ENCODE measurements at regions not wholly inside any gene's neighbourhood (a gene's known extent, or its start where the extent isn't known, plus 50 kb on each side); places are given as distances from the start of the nearest gene placed in this dataset.

DNA sequence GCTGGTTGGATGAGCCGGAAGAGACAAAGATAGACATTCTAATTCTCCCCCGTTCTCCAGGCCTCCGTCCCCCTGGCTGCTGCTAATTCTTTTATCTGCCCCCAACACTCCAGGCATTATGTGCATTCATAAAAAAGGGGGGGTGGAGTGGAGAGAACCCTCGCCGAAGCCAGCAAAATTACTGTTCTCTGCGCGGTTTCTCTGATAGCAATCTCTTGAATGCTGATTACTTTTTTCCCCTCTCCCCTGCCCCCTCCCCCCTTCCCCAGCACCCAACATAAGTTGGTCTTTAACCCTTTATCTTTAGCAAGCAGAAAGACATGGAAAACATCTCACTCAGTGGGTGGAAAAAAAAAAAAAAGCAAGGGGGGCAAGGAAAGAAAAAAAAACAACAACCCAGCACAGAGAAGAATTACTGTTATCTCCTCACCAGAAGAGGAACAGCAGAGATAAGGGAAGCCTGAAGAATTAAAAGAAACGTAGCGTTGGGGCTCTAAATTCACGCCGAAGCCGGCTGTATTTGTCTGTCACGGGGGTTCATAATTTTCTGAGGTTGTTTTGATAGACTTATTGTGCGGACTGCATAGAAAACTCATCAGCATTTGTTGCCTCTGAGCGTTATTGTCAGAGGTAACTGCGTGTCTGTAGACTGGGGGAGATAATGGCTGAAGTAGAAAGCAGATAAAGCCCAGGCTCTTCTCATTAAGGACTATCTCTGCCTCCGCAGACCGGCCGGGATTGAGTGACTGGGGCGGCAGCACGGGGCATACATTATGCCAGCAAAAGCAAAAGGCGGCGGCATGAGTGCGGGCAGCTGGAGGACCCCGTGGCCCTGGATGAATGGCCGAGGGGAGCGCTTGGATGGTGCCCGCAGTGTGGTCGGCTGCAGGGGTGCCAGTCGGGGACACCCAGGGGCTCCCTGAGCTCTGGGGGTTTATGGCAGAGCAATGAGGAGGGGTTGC, 126.9 kb downstream of the MRM1 start:
- DNase-seq (ENCODE audit: low read depth in 1 of 2, low spot score in 1 of 2): no peak

DNA sequence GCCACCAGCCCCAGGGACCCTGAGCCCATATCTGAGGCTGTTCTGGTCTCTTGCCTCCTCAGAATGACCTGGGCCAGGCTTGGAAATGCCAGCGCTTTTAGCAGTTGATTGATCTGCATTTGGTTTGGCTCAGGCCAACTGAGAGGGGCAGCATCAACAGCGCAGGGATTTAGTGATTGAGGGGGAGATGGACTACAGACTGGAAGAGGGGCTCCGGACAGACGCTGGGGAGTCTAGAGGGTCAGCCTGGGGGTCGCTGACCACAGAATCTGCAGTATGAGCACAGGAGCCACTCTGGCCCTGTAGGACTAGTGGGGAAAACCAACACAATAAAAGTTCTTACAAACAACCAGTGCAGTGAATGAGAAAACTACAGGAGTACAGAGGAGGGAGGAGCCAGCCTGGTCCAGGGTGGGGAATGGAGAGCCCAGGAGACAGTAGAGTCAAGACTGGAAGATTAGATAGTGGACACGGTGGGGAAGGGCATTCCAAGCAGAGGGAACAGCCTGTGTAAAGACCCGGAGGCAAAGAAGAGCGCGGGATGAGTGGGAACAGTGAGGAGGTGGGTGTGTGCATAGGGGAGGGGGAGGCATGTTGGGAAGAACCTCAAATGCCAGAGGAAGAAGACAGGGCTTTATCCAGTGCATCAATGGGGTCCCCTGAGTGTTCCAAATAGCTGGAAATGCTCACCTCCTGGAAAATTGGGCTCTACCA, 128.9 kb downstream of the MRM1 start:
- no peak for DNase-seq (ENCODE audit: low read depth in 1 of 2, low spot score in 1 of 2)

DNA sequence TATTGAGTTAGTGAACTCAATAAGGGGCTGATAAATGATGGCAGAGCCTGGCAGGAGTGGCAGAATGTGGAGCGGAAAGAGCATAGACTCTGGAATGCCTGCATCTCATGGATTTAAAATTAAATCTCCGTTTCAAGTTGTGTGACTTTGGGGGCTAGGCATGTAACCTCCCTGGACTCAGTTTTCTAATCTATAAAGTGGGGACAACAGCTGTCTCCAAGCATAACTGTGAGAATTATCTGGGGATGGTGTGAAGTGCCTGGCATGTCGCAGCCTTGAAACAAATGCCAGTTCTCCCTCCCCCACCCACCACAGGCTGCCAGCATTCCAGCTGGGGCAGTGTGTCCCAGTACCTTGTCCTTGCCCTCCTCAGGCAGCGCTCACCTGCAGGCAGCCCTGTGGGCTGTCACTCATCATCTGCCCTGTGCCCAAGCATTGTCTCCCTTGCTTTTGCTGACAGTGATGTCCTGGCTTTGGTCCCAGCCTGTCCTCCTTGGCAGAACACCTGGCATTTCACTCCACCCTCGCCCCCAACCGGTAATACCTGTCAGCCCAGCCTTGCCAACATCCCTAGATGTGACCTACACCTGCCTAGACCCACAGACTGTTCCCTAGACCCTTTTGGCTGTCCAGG, 129.6 kb downstream of the MRM1 start:
- no peak for DNase-seq (ENCODE audit: low read depth in 1 of 2, low spot score in 1 of 2)

DNA sequence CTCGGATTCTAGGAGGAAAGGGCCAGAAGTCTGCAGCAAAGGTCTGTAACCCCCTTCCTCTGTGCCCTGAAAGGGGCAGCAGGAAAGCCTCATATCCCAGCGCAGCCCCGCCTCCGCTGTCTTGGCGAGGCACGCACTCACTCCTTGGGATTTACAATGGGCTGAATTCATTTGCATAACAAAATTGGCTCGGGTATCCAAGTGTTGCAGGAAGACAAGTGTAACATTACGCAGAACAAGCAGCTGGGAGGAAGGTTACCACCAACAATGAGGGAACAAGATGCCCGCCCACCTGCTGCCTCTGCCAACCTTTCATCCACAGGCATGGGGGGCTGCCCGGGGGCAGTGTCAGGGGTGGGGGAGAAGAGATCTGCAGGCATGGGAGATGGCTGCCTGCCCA, 130.4 kb downstream of the MRM1 start:
- DNase-seq (ENCODE audit: low read depth in 1 of 2, low spot score in 1 of 2): no peak

DNA sequence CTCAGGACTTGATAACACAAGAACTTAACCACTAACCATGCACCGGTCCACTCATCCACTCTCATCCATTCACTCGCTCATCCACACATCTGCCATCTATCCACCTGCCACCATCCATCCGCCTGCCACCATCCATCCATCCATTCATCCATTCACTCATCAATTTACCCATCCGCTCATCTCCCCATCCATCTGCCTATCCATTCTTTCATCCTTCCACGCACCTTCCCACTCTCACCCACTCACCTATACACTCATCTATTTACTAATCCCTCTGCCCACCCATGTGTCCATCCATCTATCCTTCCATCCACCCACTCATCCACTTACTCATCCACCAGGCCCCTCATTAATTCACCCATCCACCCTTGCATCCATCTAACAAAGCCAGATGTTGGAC, 131.0 kb downstream of the MRM1 start:
- DNase-seq (ENCODE audit: low read depth in 1 of 2, low spot score in 1 of 2): no peak

DNA sequence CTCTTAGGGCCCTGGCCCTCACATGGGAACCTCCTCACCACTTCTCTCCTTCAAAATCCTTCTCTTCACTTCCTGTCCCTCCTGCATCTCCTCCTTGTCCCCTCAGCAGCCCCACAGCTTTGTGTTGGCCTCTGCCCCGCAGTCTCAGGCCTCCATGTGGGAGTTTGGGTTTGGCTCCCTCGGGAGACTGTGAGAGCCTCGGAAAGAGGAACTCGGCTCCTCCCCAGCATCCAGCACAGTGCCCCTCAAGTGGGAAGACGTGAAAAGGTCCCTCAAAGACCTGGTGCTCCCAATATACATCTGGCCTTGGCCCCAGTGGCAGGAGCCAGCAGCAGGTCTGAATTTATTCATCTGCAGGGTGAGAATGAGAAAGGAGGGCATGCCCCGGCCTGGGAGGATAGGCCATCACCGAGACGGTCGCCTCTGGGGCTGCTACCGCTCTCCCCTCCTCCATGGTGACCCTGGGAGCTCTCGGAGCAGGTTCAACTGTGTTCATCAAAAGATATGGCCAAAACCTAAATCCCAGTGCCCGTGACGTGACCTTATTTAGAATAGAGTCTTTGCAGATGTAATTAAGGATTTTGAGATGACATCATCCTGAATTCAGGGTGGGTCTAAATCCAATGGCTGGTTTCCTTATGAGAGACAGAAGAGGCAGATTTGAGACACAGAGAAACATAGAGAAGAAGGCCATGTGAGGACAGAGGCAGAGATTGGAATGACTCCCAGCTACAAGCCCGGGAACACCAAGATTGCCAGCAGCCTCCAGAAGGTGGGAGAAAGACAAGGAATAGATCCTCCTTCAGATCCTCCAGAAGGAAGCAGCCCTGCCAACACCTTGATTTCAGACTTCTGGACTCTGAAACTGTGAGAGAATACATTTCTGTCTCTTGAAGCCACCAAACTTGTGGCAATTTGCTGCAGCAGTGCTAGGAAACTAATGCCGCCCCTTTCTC, 135.1 kb downstream of the MRM1 start:
- no peak for DNase-seq (ENCODE audit: low read depth in 1 of 2, low spot score in 1 of 2)

DNA sequence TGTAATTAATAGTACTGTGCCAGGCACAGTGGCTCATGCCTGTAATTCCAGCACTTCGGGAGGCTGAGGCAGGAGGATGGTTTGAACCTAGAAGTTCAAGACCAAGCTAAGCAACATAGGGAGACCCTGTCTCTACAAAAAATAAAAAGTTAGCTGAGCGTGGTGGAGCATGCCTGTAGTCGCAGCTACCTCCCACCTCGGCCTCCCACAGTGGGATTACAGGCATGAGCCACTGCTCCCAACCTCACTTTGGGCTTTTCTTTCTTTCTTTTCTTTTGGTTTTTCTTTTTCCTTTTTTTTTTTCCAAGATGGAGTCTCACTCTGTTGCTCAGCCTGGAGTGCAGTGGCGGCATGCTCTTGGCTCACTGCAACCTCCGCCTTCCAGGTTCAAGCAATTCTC, 137.8 kb downstream of the MRM1 start:
- no peak for DNase-seq (ENCODE audit: low read depth in 1 of 2, low spot score in 1 of 2)

DNA sequence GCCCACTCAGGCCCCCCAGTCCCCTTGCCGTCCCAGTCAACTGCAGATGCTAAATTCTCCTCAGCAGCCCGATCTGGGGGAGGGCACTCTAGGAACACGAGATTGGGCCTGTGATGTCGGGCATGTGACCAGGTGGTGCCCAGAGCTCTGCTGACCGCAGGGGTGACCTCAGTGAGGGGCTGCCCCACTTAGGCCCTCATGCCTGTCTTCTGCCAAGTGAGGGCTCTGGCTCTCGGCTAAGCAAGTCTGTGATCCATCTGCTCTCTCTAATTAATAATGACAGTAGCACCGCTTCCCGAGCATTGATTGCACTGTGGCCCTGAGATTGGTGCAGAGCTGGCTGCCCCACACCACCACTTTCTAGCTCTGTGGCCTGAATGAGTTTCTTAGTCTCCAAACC, 138.8 kb downstream of the MRM1 start:
- no peak for DNase-seq (ENCODE audit: low read depth in 1 of 2, low spot score in 1 of 2)

DNA sequence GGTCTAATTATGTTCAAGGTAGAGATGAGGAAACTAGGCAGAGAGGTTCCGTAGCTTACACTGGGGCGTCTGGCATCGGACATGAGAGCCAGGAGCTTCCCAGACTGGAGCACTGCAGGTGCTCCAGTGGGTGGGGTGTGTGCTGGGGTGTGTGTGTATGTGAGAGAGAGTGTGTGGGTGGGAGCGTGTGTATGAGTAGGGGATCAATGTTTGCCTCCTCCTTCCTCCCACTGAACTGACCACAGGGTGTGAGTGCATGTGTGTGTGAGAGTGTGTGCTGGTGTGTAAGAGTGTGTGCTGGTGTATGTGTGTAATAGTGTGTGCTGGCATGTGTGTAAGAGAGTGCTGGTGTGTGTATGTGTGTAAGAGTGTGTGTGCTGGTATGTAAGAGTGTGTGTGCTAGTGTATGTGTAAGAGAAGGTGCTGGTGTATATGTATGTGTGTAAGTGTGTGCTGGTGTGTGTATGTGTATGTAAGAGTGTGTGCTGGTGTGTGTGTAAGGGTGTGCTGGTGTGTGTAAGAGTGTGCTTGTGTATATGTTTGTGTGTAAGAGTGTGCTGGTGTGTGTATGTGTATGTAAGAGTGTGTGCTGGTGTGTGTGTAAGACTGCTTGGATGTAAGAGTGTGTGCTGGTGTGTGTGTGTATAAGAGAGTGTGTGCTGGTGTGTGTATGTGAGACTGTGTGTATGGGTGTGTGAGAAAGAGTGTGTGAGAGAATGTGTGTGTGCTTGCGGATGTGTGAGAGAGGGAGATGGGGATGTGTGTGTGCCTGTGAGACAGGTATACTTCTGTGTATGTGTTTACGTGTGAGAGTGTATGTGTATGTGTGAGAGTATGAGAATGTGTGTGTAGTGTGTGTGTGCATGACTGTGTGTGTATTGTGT, 139.9 kb downstream of the MRM1 start:
- DNase-seq (ENCODE audit: low read depth in 1 of 2, low spot score in 1 of 2): no peak

DNA sequence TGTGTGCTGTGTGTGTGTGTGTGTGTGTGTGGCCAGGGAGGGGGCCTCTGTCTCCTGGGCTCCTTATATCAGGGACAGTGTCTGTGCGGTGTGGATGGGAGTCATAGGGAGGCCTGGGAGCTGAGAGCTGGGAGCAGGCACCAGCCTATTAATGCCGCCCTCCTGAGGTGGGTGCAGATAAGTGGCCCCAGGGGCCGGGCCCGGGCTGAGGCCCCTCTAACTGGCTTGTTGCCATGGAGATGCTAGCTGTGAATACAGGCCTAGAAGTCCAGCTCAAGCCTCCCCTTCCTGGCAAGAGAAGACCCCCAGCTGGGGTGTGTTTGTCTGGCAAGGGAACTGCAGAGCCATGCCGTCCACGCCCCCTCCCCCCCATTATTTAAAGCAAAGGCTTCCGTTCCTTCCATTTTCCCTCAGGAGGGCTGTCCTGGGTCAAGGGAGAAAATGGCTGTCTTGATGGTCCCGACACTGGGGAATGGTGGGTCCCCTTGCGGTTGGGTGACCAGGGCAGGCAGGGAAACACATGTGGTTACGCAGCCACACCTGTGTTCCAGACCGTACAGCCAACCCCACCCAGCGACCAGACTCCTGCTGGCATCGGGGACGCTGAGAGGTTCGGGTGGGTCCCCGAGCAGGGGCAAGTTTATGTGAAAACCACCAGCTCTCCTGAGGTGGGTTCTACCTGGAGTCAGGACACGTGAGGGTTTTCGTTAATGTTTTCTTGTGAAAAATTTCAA, 141.1 kb downstream of the MRM1 start:
- DNase-seq (ENCODE audit: low read depth in 1 of 2, low spot score in 1 of 2): no peak

DNA sequence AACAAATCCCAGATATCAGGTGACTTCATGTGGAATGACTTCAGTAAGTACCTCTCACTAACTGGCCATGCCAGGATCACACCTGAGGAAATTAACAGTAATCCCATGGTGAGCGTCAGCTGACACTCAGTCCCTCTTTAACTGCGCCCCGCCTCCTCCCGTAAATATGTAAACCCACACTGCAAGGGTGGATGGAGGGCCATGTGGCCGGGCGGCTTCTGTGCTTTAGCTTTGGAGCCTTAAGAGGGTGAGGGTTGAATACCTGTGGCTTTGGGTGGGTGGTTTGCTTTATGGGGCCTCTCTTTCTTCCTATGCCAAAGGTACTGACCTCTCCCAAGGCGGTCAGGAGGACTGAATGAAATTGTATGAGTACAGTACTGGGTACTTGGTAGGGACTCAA, 141.7 kb downstream of the MRM1 start:
- DNase-seq (ENCODE audit: low read depth in 1 of 2, low spot score in 1 of 2): no peak

DNA sequence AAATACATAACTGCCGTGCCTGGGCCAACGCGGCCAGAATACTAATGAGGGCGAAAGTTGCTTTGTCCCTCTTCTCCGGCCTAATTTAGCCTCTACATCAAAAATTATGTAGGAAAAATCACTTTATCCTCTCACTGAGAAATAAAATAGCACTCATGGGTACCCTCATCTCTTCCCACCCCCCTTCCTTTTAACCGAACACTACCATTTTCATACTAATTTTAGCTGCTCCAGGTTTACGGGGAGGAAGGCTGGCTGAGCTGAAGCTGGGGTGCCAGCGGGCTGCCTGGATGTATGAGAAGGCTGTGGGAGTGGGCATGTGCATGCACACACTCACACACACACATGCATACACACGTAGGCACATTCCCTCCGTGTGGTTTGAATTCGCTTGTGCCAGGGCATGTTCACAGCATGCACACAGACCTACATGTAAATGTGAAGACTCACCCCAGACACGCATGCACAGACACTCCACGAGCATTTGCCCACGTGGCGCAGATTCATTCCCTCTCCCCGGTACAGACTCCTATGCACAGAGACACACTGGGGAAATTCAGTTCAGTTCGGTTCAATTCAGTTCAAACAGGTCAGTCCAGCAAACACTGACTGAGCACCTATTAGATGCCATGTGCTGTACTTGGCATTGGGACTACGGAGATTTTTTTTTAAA, 145.1 kb downstream of the MRM1 start:
- no peak for DNase-seq (ENCODE audit: low read depth in 1 of 2, low spot score in 1 of 2)

DNA sequence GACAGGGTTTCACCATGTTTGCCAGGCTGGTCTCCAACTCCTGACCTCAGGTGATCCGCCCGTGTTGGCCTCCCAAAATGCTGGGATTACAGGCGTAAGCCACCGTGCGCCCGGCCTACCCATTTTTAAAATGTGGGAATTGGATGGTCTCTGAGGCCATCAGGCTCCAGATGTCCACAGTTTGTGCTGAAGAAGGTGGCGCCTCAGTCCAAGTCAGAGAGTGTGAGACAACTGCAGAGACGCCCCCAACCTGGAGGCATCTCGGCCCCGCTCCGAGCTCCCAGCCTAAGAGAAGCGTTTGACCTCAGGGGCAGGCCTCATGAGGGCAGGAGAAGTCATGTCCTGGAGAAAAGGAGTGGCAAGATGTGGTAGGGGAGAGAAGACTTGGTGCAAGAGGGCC, 146.5 kb downstream of the MRM1 start:
- DNase-seq (ENCODE audit: low read depth in 1 of 2, low spot score in 1 of 2): no peak

DNA sequence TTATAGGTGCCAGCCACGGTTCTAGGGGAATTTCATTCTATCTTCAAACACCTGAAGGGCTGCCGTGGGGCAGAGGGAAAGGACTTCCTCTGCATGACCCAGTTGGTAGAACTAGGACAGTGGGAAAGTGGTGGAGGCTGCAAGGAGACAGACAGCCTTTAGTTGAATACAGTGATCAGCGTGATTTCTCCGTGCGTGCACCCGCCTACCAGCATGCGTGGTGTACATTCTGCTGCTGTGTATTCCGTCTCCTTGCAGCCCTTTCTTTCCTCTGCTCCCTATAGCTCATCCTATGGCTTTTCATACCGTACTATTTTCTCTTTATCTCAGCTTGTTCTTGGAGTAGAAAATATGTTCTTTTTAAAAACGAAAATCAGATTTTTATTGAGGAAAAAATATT, 146.9 kb downstream of the MRM1 start:
- no peak for DNase-seq (ENCODE audit: low read depth in 1 of 2, low spot score in 1 of 2)

DNA sequence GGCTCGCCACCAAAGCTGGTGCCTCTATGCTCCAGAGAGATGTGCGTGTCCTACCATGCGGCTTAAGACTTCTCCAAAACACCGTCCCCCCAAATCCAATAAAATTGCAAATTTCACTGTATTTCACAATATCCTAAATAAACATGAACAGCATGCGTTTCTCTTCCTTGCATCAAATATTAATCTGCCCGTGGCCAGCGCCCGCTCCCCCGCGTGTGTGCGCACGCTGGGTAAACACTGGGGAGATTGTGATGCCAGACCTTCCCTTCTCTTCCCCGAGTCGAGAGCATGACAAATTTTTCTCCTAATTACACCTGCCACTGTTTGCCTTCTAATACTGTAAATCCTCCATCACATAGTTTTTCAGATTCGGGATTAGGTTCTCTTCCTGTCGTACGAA, 148.1 kb downstream of the MRM1 start:
- no peak for DNase-seq (ENCODE audit: low read depth in 1 of 2, low spot score in 1 of 2)

DNA sequence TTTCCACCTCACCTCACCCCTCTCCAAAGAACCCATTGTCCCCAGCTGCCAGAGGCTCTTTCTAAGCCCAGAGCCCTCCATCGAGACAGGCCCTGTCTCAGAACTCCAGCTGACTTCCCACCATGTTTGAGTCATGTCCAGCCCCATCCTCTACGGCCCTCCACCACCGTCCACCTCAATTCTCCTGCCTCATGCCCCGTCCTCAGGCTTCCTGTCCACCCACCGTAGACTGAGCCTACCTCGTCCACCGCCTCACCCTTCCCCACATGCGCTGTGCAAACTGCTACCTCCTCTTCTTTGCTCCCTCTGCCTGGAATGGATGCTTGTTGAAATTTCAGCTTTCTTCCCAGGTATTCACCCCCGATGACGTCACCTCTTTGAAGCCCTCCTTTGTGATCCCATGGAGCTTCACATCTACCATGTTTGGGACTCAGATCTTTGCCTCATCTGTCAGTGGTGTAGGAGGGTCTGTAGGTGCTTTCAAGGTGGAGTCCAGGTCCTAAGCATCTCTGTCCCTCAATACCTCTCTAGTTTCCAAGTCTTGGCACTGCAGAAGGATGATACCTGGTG, 149.0 kb downstream of the MRM1 start:
- DNase-seq (ENCODE audit: low read depth in 1 of 2, low spot score in 1 of 2): no peak

DNA sequence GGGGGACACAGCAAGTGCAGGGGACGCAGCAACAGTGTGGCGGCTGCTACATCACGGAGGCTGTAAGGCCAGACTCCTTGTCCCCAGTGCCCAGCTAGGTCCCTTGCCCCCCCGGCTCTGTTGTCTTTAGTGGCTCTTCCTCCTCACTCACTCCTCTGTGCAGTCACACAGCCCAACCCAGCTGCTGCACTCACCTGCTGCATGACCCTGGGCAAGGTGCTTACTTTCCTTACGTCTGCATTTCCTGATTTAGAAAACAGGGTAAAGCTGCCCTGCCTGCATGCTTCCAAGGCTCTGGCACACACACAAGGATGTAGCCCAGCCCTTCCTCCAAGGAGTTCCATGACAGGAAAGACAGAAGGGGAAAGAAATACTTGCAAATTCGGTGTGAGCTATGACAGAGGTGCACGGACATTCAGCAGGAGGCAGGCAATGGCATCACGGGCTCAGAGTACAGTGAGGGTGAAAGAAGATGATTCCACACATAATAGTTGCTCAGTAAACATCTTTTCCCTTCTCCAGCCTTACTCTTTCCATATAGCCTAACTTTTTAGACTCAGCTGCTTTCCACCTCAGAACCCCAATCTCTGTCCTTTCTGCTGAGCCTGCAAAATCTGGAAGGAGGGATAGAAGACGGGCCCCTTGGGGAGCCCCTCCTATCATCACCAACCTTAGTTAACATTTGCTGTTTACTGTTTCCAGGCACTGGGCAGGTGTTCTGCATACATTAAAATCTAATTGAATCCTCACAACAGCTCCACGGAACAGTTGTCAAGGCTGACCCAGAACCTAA, 150.9 kb downstream of the MRM1 start:
- DNase-seq (ENCODE audit: low read depth in 1 of 2, low spot score in 1 of 2): no peak

DNA sequence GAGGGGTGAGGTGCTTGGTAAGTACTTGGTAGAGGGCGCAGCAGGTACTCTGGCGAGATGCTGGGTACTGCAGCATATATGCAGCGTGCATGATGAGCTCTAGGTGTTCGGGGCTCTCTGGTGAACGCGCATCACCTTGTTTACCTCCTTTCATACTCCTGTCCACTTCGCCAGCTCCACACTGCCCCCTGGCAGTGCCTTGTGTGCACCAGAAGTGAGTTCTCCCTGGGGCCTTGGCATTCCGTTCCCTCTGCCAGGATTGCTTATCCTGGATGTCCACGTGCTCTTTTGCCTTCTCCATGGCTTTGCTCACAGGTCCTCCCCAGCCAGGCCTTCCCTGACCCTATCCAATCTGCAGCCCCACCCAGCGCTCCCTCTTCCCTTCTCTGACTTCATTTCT, 154.2 kb downstream of the MRM1 start:
- peak in 1 of 2 donors; percentile 4 for DNase-seq (ENCODE audit: low read depth in 1 of 2, low spot score in 1 of 2)
